CD14-positive monocyte (primary cell): ENCODE measurements at regions not wholly inside any gene's neighbourhood (a gene's known extent, or its start where the extent isn't known, plus 50 kb on each side); places are given as distances from the start of the nearest gene placed in this dataset.

ENCODE experiments used
- DNase-seq, 3 donors: peaks; one replicate each; pipeline ENCODE4 v3.0.0-alpha.2; 2011 to 2022
- H2AFZ ChIP-seq: 2 replicates; pipeline ENCODE4 v1.6.0; 2012; ENCODE audit warnings: mild to moderate bottlenecking, low read depth, low read length, inconsistent platforms; ENCODE audit not compliant: insufficient read depth, poor library complexity, severe bottlenecking
- H3K27ac ChIP-seq, 2 donors: 1 replicate in 1 of 2; 2 replicates in 1 of 2; pipeline ENCODE4 v1.5.1; 2012 to 2013; ENCODE audit warnings: low read length in 2 of 2, control low read depth in 1 of 2, inconsistent platforms in 1 of 2, low read depth in 1 of 2, mild to moderate bottlenecking in 1 of 2
- H3K27me3 ChIP-seq, 2 donors: one replicate each; pipeline versions ENCODE4 v1.6.0 to v1.6.1; 2011 to 2013; ENCODE audit warnings: low read length in 2 of 2; ENCODE audit not compliant: control insufficient read depth in 2 of 2, insufficient read depth in 2 of 2
- H3K36me3 ChIP-seq, 2 donors: replicated peaks in 1 of 2; 1 replicate in 1 of 2; 2 replicates in 1 of 2; pipeline versions ENCODE4 v1.5.1 to v1.6.1; 2012 to 2013; ENCODE audit warnings: low read length in 2 of 2, control low read depth in 1 of 2, inconsistent platforms in 1 of 2, mild to moderate bottlenecking in 1 of 2; ENCODE audit not compliant: insufficient read depth in 2 of 2, control insufficient read depth in 1 of 2
- H3K4me1 ChIP-seq, 2 donors: 1 replicate in 1 of 2; 2 replicates in 1 of 2; pipeline versions ENCODE4 v1.5.1 to v1.6.1; 2012 to 2013; ENCODE audit warnings: low read length in 2 of 2, control low read depth in 1 of 2, inconsistent platforms in 1 of 2, mild to moderate bottlenecking in 1 of 2, moderate library complexity in 1 of 2; ENCODE audit not compliant: insufficient read depth in 2 of 2, control insufficient read depth in 1 of 2
- H3K4me2 ChIP-seq: replicated peaks from 2 replicates; pipeline ENCODE3; 2012; ENCODE audit warnings: low read length, moderate library complexity, mild to moderate bottlenecking; ENCODE audit not compliant: poor library complexity, severe bottlenecking; ENCODE audit errors: extremely low read depth
- H3K4me3 ChIP-seq, 3 experiments: fragments of 200-600 bp in 1 of 3; sonication (generic) in 1 of 3; replicated peaks in 1 of 3; 1 replicate in 2 of 3; 2 replicates in 1 of 3; pipeline ENCODE4 v1.5.1; 2011 to 2013; ENCODE audit warnings: low read length in 3 of 3, mild to moderate bottlenecking in 3 of 3, control low read depth in 2 of 3, low read depth in 2 of 3, inconsistent platforms in 1 of 3, moderate library complexity in 1 of 3
- H3K79me2 ChIP-seq: 2 replicates; pipeline ENCODE4 v1.6.0; 2012; ENCODE audit warnings: mild to moderate bottlenecking, control low read depth, inconsistent platforms, low read length, moderate library complexity; ENCODE audit not compliant: insufficient read depth
- H3K9ac ChIP-seq: 2 replicates; pipeline ENCODE4 v1.6.0; 2017; ENCODE audit warnings: low read length, mild to moderate bottlenecking; ENCODE audit not compliant: insufficient read depth, poor library complexity, severe bottlenecking
- H3K9me3 ChIP-seq, 2 donors: replicated peaks in 1 of 2; 1 replicate in 1 of 2; 2 replicates in 1 of 2; pipeline versions ENCODE4 v1.5.1 to v1.6.1; 2012 to 2013; ENCODE audit warnings: low read length in 2 of 2, control low read depth in 1 of 2; ENCODE audit not compliant: control insufficient read depth in 1 of 2, insufficient read depth in 1 of 2
- H4K20me1 ChIP-seq: 2 replicates; pipeline ENCODE4 v1.6.0; 2012; ENCODE audit warnings: mild to moderate bottlenecking, low read length, control low read depth, moderate library complexity; ENCODE audit not compliant: insufficient read depth
- H3K27ac Mint-ChIP-seq, 7 donors: one replicate each; pipeline ENCODE4 v1.8.0; 2020; ENCODE audit warnings: mild to moderate bottlenecking in 7 of 7, mixed read lengths in 7 of 7, moderate library complexity in 6 of 7, inconsistent platforms in 2 of 7
- H3K27me3 Mint-ChIP-seq, 3 donors: one replicate each; pipeline ENCODE4 v1.8.0; 2021 to 2022; ENCODE audit warnings: low read depth in 3 of 3, mild to moderate bottlenecking in 3 of 3, mixed read lengths in 3 of 3, moderate library complexity in 3 of 3, inconsistent platforms in 1 of 3
- H3K36me3 Mint-ChIP-seq, 2 donors: one replicate each; pipeline ENCODE4 v1.8.0; 2020; ENCODE audit warnings: mixed read lengths in 2 of 2, inconsistent platforms in 1 of 2, mild to moderate bottlenecking in 1 of 2
- H3K4me1 Mint-ChIP-seq: one replicate; pipeline ENCODE4 v1.8.0; 2020; ENCODE audit warnings: mild to moderate bottlenecking, mixed read lengths
- H3K4me3 Mint-ChIP-seq, 2 donors: one replicate each; pipeline ENCODE4 v1.8.0; 2020; ENCODE audit warnings: mild to moderate bottlenecking in 2 of 2, mixed read lengths in 2 of 2, moderate library complexity in 1 of 2
- H3K9me3 Mint-ChIP-seq, 7 donors: one replicate each; pipeline ENCODE4 v1.8.0; 2020 to 2022; ENCODE audit warnings: mixed read lengths in 7 of 7, mild to moderate bottlenecking in 6 of 7, moderate library complexity in 6 of 7, inconsistent platforms in 2 of 7
- CTCF ChIP-seq: fragments of 200-600 bp; IDR thresholded peaks from one replicate; pipeline ENCODE4 v1.8.0; 2022; ENCODE audit warnings: antibody characterized with exemption, mild to moderate bottlenecking
- WGBS: methylation state at CpG from one replicate; pipeline ENCODE4 v1.1.5; 2013; ENCODE audit warnings: missing lambda C conversion rate; ENCODE audit not compliant: insufficient coverage; 5-methylcytosine and 5-hydroxymethylcytosine counted together
- intact Hi-C, 2 donors: fragments of 100-400 bp; cut with micrococcal nuclease; formaldehyde crosslinking; loops; one replicate each; pipeline versions ENCODE4 v1.15.0 to v1.15.1; 2023

- no peak for TF ChIP-seq CTCF
- no peaks in the 10 kb centered on the region for H3K36me3 ChIP-seq
- no peaks in the 10 kb centered on the region for H3K27me3 Mint-ChIP-seq
These were observed 319.0 kb upstream of the CDH6 start for GRCh38 chr5:30874241-30875034.

GRCh38 chr5:30871196-30871595, 322.3 kb upstream of the CDH6 start:
- intact Hi-C loops: no loop called here

More at GRCh38 chr5:30874241-30875034, 319.0 kb upstream of the CDH6 start:
- no peak overlapping the region for H3K4me3 Mint-ChIP-seq
- H3K9ac ChIP-seq: no peak overlapping the region
- H3K4me1 ChIP-seq: no peaks in the 10 kb centered on the region
- H3K36me3 Mint-ChIP-seq: no peaks in the 10 kb centered on the region
- H3K79me2 ChIP-seq: no peaks in the 10 kb centered on the region
- peak overlapping the region in 1 of 7 donors; percentile 8 for H3K27ac Mint-ChIP-seq
- H2AFZ ChIP-seq: no peak overlapping the region
- intact Hi-C loops: no loop called here
- H3K27ac ChIP-seq: no peak overlapping the region
- WGBS: 66% methylated on average over 3 of the region's 10 CpGs
- H3K4me2 ChIP-seq: no peak overlapping the region
- DNase-seq: no peak
- peaks cover 0 to 6% (median 3%) of the 10 kb centered on the region in 7 donors for H3K9me3 Mint-ChIP-seq
- no peak overlapping the region for H3K4me3 ChIP-seq
- no peaks in the 10 kb centered on the region for H3K27me3 ChIP-seq
- H3K4me1 Mint-ChIP-seq: no peaks in the 10 kb centered on the region
- no peaks in the 10 kb centered on the region for H3K9me3 ChIP-seq
- H4K20me1 ChIP-seq: no peaks in the 10 kb centered on the region

More at GRCh38 chr5:30871196-30871595, 322.3 kb upstream of the CDH6 start:
- Mint-ChIP-seq H3K27me3 (no peaks in the 10 kb centered on the region), H3K36me3 (no peaks in the 10 kb centered on the region), H3K9me3 (peaks cover 0 to 3% (median 0%) of the 10 kb centered on the region in 7 donors), H3K4me3 (no peak overlapping the region), H3K4me1 (no peaks in the 10 kb centered on the region), H3K27ac (no peak overlapping the region)
- DNase-seq: no peak
- Histone ChIP-seq H3K27ac (no peak overlapping the region), H2AFZ (no peak overlapping the region), H3K9ac (no peak overlapping the region), H3K4me1 (no peaks in the 10 kb centered on the region), H3K4me3 (no peak overlapping the region), H4K20me1 (no peaks in the 10 kb centered on the region), H3K79me2 (no peaks in the 10 kb centered on the region), H3K36me3 (no peaks in the 10 kb centered on the region), H3K4me2 (no peak overlapping the region), H3K9me3 (no peaks in the 10 kb centered on the region), H3K27me3 (no peaks in the 10 kb centered on the region)
- TF ChIP-seq CTCF: no peak
- WGBS: 90% methylated on average over 2 of the region's 3 CpGs
